SU-DHL-6 (cell line): ENCODE measurements at regions not wholly inside any gene's neighbourhood (a gene's known extent, or its start where the extent isn't known, plus 50 kb on each side); places are given as distances from the start of the nearest gene placed in this dataset.

Experiments used
- EZH2phosphoT487 ChIP-seq: fragments of 200-600 bp; sonication (generic), shearing (Covaris generic); conservative IDR thresholded peaks from 2 replicates; pipeline ENCODE4 v1.6.1; 2018; ENCODE audit warnings: mild to moderate bottlenecking, antibody characterized with exemption, low read length, moderate library complexity, mixed read lengths
- TF ChIP-seq, protein P1 (sequence below): fragments of 200-600 bp; sonication (generic); IDR thresholded peaks from one replicate; pipeline ENCODE4 v1.5.1; 2017; ENCODE audit warnings: antibody characterized with exemption, mild to moderate bottlenecking, low read length, moderate library complexity; ENCODE audit not compliant: insufficient read depth, poor library complexity, severe bottlenecking

- TF ChIP-seq, protein P1, sequence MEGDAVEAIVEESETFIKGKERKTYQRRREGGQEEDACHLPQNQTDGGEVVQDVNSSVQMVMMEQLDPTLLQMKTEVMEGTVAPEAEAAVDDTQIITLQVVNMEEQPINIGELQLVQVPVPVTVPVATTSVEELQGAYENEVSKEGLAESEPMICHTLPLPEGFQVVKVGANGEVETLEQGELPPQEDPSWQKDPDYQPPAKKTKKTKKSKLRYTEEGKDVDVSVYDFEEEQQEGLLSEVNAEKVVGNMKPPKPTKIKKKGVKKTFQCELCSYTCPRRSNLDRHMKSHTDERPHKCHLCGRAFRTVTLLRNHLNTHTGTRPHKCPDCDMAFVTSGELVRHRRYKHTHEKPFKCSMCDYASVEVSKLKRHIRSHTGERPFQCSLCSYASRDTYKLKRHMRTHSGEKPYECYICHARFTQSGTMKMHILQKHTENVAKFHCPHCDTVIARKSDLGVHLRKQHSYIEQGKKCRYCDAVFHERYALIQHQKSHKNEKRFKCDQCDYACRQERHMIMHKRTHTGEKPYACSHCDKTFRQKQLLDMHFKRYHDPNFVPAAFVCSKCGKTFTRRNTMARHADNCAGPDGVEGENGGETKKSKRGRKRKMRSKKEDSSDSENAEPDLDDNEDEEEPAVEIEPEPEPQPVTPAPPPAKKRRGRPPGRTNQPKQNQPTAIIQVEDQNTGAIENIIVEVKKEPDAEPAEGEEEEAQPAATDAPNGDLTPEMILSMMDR: no peak
- TF ChIP-seq EZH2phosphoT487: no peak
Observed at GRCh38 chr7:106344861-106345260, 60.1 kb upstream of the NAMPT start.
